Activated CD4-positive, alpha-beta T cell treated with anti-CD3 and anti-CD28 coated beads, Interleukin-2, Interleukin-4, amounts not matched to agents 100 ng/mL and 50 ng/mL, durations not matched to agents 16 hours and 8 hours (primary cell): ENCODE measurements at regions not wholly inside any gene's neighbourhood (a gene's known extent, or its start where the extent isn't known, plus 50 kb on each side); places are given as distances from the start of the nearest gene placed in this dataset.

Source experiments
- DNase-seq: peaks from one replicate; pipeline ENCODE4 v3.0.0-alpha.2; 2020; ENCODE audit warnings: low spot score

- no peak for DNase-seq
Observed at GRCh38 chr18:41540237-41540871, 414.7 kb upstream of the PIK3C3 start.

- no peak for DNase-seq
Observed at GRCh38 chr18:41538751-41539150, 416.3 kb upstream of the PIK3C3 start.

GRCh38 chr18:41537666-41538065 lies 417.4 kb upstream of the PIK3C3 start:
- no peak for DNase-seq

GRCh38 chr18:41532344-41533086 lies 422.5 kb upstream of the PIK3C3 start:
- DNase-seq, result no peak

- DNase-seq, result no peak
Observed at GRCh38 chr18:41530970-41531369, 424.1 kb upstream of the PIK3C3 start.

GRCh38 chr18:41529093-41529492 lies 425.9 kb upstream of the PIK3C3 start:
- DNase-seq, result no peak

GRCh38 chr18:41526054-41526453 lies 429.0 kb upstream of the PIK3C3 start:
- no peak for DNase-seq

GRCh38 chr18:41524674-41525470 lies 430.2 kb upstream of the PIK3C3 start:
- DNase-seq, result no peak

GRCh38 chr18:41517142-41517541 lies 437.9 kb upstream of the PIK3C3 start:
- no peak for DNase-seq

- DNase-seq, result no peak
Observed at GRCh38 chr18:41513438-41513837, 441.6 kb upstream of the PIK3C3 start.

- no peak for DNase-seq
Observed at GRCh38 chr18:41504316-41504715, 450.7 kb upstream of the PIK3C3 start.

- DNase-seq, result no peak
Observed at GRCh38 chr18:41501848-41502247, 453.2 kb upstream of the PIK3C3 start.

- no peak for DNase-seq
Observed at GRCh38 chr18:41499345-41499744, 455.7 kb upstream of the PIK3C3 start.

- DNase-seq, result no peak
Observed at GRCh38 chr18:41490861-41491260, 464.2 kb upstream of the PIK3C3 start.

GRCh38 chr18:41486575-41486974 lies 468.5 kb upstream of the PIK3C3 start:
- no peak for DNase-seq

- no peak for DNase-seq
Observed at GRCh38 chr18:41484069-41484468, 471.0 kb upstream of the PIK3C3 start.

GRCh38 chr18:41482501-41482900 lies 472.5 kb upstream of the PIK3C3 start:
- DNase-seq, result no peak

- no peak for DNase-seq
Observed at GRCh38 chr18:41466436-41467160, 488.4 kb upstream of the PIK3C3 start.

- DNase-seq, result no peak
Observed at GRCh38 chr18:41465386-41465785, 489.6 kb upstream of the PIK3C3 start.

- no peak for DNase-seq
Observed at GRCh38 chr18:41464278-41464677, 490.8 kb upstream of the PIK3C3 start.

- no peak for DNase-seq
Observed at GRCh38 chr18:41462946-41463345, 492.1 kb upstream of the PIK3C3 start.

- DNase-seq, result no peak
Observed at GRCh38 chr18:41461114-41461513, 493.9 kb upstream of the PIK3C3 start.
